ENCODE measurements at regions not wholly inside any gene's neighbourhood (a gene's known extent, or its start where the extent isn't known, plus 50 kb on each side); places are given as distances from the start of the nearest gene placed in this dataset.
"Not testable (repeated sequence)": the region's sequence is repeated elsewhere in the genome, so short reads cannot be mapped to it uniquely, and the experiment has no call there.

GRCh38 chr2:57180678-57181077 lies 865.9 kb upstream of the VRK2 start:
- no peak for DNase-seq (ENCODE audit: low read depth)

- DNase-seq (ENCODE audit: low read depth), result no peak
Measured at GRCh38 chr2:57181315-57182038, 865.1 kb upstream of the VRK2 start.

- DNase-seq (ENCODE audit: low read depth), result no peak
Measured at GRCh38 chr2:57182916-57183315, 863.7 kb upstream of the VRK2 start.

- no peak for DNase-seq (ENCODE audit: low read depth)
Measured at GRCh38 chr2:57185568-57185967, 861.0 kb upstream of the VRK2 start.

GRCh38 chr2:57190007-57190406 lies 856.6 kb upstream of the VRK2 start:
- no peak for DNase-seq (ENCODE audit: low read depth)

- DNase-seq (ENCODE audit: low read depth), result no peak
Measured at GRCh38 chr2:57199663-57200062, 846.9 kb upstream of the VRK2 start.

- DNase-seq (ENCODE audit: low read depth), result no peak
Measured at GRCh38 chr2:57204364-57204763, 842.2 kb upstream of the VRK2 start.

- no peak for DNase-seq (ENCODE audit: low read depth)
Measured at GRCh38 chr2:57205241-57205640, 841.4 kb upstream of the VRK2 start.

GRCh38 chr2:57207191-57207590 lies 839.4 kb upstream of the VRK2 start:
- DNase-seq (ENCODE audit: low read depth), result peak; percentile 11

- no peak for DNase-seq (ENCODE audit: low read depth)
Measured at GRCh38 chr2:57209799-57210198, 836.8 kb upstream of the VRK2 start.

GRCh38 chr2:57210855-57211254 lies 835.8 kb upstream of the VRK2 start:
- DNase-seq (ENCODE audit: low read depth), result no peak

GRCh38 chr2:57217013-57217412 lies 829.6 kb upstream of the VRK2 start:
- DNase-seq (ENCODE audit: low read depth), result no peak

- DNase-seq (ENCODE audit: low read depth), result no peak
Measured at GRCh38 chr2:57218206-57218605, 828.4 kb upstream of the VRK2 start.

- DNase-seq (ENCODE audit: low read depth), result not testable (repeated sequence)
Measured at GRCh38 chr2:57229706-57230105, 816.9 kb upstream of the VRK2 start.

- DNase-seq (ENCODE audit: low read depth), result not testable (repeated sequence)
Measured at GRCh38 chr2:57232341-57232740, 814.3 kb upstream of the VRK2 start.

- DNase-seq (ENCODE audit: low read depth), result not testable (repeated sequence)
Measured at GRCh38 chr2:57251495-57251894, 795.1 kb upstream of the VRK2 start.

- not testable (repeated sequence) for DNase-seq (ENCODE audit: low read depth)
Measured at GRCh38 chr2:57276408-57276807, 770.2 kb upstream of the VRK2 start.

GRCh38 chr2:57278451-57278850 lies 768.2 kb upstream of the VRK2 start:
- no peak for DNase-seq (ENCODE audit: low read depth)

GRCh38 chr2:57291209-57291608 lies 755.4 kb upstream of the VRK2 start:
- no peak for DNase-seq (ENCODE audit: low read depth)

- DNase-seq (ENCODE audit: low read depth), result peak; percentile 33
Measured at GRCh38 chr2:57296795-57297517, 749.6 kb upstream of the VRK2 start.

- no peak for DNase-seq (ENCODE audit: low read depth)
Measured at GRCh38 chr2:57313678-57314077, 732.9 kb upstream of the VRK2 start.

GRCh38 chr2:57314682-57315081 lies 731.9 kb upstream of the VRK2 start:
- no peak for DNase-seq (ENCODE audit: low read depth)

GRCh38 chr2:57330447-57330846 lies 716.2 kb upstream of the VRK2 start:
- DNase-seq (ENCODE audit: low read depth), result peak; percentile 3

GRCh38 chr2:57333221-57333620 lies 713.4 kb upstream of the VRK2 start:
- no peak for DNase-seq (ENCODE audit: low read depth)

Measured in GM04503 (cell line).